ENCODE measurements at regions not wholly inside any gene's neighbourhood (a gene's known extent, or its start where the extent isn't known, plus 50 kb on each side); places are given as distances from the start of the nearest gene placed in this dataset.

DNA sequence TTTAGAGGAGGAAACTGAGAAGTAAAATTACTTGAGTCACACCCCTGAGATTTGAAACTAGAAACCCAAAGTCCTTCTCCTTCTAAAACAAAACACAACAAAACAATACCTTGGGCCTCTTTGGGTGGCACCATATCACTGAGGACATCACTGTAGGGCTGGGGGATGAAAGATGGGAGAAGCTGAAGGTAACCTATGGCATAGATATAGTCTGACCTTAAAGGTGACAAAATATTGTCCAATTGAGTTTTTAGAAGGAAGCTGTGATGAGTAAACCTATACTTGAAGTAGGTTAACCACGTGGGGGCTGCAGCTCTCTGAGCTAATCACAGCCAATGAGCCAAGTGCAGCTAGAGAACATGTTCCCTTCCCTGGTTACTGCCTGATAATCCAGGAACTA is 167.4 kb upstream of the CD180 start:
- TF ChIP-seq, protein P1, sequence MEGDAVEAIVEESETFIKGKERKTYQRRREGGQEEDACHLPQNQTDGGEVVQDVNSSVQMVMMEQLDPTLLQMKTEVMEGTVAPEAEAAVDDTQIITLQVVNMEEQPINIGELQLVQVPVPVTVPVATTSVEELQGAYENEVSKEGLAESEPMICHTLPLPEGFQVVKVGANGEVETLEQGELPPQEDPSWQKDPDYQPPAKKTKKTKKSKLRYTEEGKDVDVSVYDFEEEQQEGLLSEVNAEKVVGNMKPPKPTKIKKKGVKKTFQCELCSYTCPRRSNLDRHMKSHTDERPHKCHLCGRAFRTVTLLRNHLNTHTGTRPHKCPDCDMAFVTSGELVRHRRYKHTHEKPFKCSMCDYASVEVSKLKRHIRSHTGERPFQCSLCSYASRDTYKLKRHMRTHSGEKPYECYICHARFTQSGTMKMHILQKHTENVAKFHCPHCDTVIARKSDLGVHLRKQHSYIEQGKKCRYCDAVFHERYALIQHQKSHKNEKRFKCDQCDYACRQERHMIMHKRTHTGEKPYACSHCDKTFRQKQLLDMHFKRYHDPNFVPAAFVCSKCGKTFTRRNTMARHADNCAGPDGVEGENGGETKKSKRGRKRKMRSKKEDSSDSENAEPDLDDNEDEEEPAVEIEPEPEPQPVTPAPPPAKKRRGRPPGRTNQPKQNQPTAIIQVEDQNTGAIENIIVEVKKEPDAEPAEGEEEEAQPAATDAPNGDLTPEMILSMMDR (conservative IDR thresholded peaks at IDR 0.05) = no peak
- TF ChIP-seq EZH2 (IDR thresholded peaks at IDR 0.05; ENCODE audit: low read depth) = no peak
